ENCODE measurements at regions not wholly inside any gene's neighbourhood (a gene's known extent, or its start where the extent isn't known, plus 50 kb on each side); places are given as distances from the start of the nearest gene placed in this dataset.

DNA sequence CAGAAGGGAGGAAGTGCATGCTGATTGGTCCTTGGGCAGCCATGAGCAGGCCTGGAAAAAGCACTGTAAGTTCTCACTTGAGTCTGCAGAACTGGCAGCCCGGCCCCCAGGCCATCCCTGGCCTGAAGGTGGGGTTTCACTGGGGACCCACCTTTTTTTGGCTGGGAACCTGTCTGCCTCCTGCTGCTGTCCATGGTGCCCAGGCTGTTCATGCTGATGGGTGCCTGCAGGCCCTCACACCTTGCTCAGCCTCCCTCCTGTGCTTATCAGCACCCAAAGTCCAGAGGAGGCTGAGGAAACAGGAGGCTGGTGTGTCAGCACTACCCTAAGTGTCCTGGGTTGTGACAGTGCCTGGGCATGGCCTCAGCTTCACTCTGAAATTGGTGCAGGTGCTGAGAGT lies 134.4 kb upstream of the SPRY4 start:
- Mint-ChIP-seq H3K27me3 (ENCODE audit: low read depth) (peaks cover 5% of the 10 kb centered on the region), H3K27ac (no peak overlapping the region), H3K4me1 (ENCODE audit: low read depth) (no peaks in the 10 kb centered on the region), H3K9me3 (no peaks in the 10 kb centered on the region), H3K4me3 (ENCODE audit: low read depth) (no peak overlapping the region), H3K36me3 (ENCODE audit: low read depth) (no peaks in the 10 kb centered on the region)
- intact Hi-C loops (cut with micrococcal nuclease): no loop called here
- DNase-seq (ENCODE audit: low spot score): no peak

DNA sequence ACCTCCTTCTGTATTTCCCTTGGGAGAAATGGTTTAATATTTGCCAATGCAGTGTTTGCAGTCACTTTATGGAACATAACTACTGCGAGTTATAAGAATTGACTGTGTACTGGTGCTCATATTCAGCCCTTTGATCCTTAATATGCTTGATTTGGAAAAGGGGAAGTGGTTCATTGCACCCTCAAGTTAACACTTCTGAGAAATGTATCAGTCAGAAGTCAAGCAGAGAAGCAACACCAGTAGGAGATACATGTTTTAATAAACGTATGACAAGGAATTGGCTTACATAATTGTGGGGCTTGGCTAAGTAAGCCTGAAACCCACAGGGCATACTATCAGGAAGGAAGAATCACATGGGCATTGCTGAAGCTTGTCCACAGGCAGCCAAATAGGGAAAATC lies 131.0 kb upstream of the SPRY4 start:
- intact Hi-C loops (cut with micrococcal nuclease): no loop called here
- H3K36me3 Mint-ChIP-seq (ENCODE audit: low read depth): no peaks in the 10 kb centered on the region
- no peak for DNase-seq (ENCODE audit: low spot score)
- H3K27ac Mint-ChIP-seq: no peak overlapping the region
- H3K27me3 Mint-ChIP-seq (ENCODE audit: low read depth): peaks cover 11% of the 10 kb centered on the region
- H3K4me1 Mint-ChIP-seq (ENCODE audit: low read depth): no peaks in the 10 kb centered on the region
- no peaks in the 10 kb centered on the region for H3K9me3 Mint-ChIP-seq
- no peak overlapping the region for H3K4me3 Mint-ChIP-seq (ENCODE audit: low read depth)

DNA sequence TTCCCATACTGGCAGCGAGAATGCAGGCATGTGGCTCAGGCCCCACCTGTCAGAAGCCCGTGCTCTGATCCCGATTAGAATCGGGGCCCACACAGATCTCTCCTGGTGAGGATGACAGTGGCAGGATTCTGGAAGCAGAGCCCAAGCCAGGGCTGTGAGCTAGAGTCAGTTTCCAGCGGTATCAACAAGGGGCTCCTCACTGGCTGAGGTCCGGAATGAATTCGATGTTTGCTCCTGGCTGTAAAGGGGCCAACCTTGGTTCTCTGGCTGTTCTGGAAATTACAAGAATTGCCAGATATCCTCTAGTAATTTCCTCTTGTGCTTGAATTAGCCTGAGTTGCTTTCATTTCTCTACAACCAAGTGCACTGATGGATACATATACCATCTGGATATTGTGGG lies 129.1 kb upstream of the SPRY4 start:
- no peak overlapping the region for H3K27ac Mint-ChIP-seq
- no peak for DNase-seq (ENCODE audit: low spot score)
- no peaks in the 10 kb centered on the region for H3K9me3 Mint-ChIP-seq
- peaks cover 15% of the 10 kb centered on the region for H3K27me3 Mint-ChIP-seq (ENCODE audit: low read depth)
- H3K36me3 Mint-ChIP-seq (ENCODE audit: low read depth): no peaks in the 10 kb centered on the region
- no peak overlapping the region for H3K4me3 Mint-ChIP-seq (ENCODE audit: low read depth)
- H3K4me1 Mint-ChIP-seq (ENCODE audit: low read depth): no peaks in the 10 kb centered on the region
- intact Hi-C loops (cut with micrococcal nuclease): no loop called here

DNA sequence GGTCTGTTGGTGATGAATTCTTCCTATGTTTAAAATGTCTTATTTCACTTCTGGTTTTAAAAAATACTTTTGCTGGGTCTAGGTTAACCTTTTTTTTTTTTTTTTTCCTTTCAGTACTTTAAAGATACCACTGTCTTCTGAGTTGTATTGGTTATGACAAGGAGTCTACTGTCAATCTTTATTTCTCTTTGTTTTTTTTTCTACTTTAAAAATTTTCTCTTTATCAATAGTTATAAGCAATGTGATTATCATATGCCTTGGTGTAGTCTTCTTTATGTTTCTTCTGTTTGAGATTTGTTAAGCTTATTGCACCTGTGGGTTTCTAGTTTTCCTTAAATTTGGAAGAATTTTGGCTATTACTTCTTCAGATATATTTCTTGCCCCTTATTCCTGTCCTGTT lies 125.6 kb upstream of the SPRY4 start:
- Mint-ChIP-seq H3K36me3 (ENCODE audit: low read depth) (no peaks in the 10 kb centered on the region), H3K4me3 (ENCODE audit: low read depth) (no peak overlapping the region), H3K9me3 (peaks cover 7% of the 10 kb centered on the region), H3K27ac (no peak overlapping the region), H3K4me1 (ENCODE audit: low read depth) (peaks cover 1% of the 10 kb centered on the region), H3K27me3 (ENCODE audit: low read depth) (peaks cover 13% of the 10 kb centered on the region)
- intact Hi-C loops (cut with micrococcal nuclease): no loop called here
- DNase-seq (ENCODE audit: low spot score): no peak

DNA sequence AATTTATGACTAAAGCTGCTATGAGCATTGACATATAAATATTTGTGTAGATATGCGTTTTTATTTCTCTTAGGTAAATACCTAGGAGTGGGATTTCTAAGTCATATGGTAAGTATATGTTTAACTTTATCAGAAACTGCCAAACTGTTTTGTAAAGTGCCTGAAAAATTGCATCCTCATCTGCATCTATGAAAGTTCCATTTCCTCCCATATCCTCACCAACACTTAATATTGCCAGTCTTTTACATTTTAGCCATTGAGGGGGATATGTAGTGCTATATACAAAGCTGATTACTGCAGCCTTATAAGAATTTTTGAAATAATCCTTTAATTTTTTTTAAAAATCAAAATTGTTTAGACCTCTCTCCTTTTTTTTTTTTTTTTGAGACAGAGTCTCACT lies 123.1 kb upstream of the SPRY4 start:
- Mint-ChIP-seq H3K4me3 (ENCODE audit: low read depth) (no peak overlapping the region), H3K27me3 (ENCODE audit: low read depth) (peaks cover 6% of the 10 kb centered on the region), H3K27ac (no peak overlapping the region), H3K4me1 (ENCODE audit: low read depth) (peaks cover 1% of the 10 kb centered on the region), H3K9me3 (peaks cover 7% of the 10 kb centered on the region), H3K36me3 (ENCODE audit: low read depth) (no peaks in the 10 kb centered on the region)
- DNase-seq (ENCODE audit: low spot score): no peak
- intact Hi-C loops (cut with micrococcal nuclease): no loop called here

DNA sequence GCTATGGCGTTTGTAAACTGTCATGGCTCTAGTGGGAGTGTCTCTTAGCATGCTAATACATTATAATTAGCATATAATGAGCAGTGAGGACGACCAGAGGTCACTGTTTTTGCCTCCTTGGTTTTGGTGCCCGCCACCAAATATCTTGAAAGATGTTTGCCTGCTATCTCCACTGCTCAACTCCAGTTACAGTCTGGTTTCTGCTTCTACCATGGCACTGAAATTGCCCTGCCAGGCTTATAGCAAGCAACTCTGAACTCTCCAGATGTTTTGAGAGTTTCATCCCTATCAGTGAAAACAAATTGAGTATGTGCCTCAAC lies 122.1 kb upstream of the SPRY4 start:
- intact Hi-C loops (cut with micrococcal nuclease): no loop called here
- Mint-ChIP-seq H3K9me3 (peaks cover 7% of the 10 kb centered on the region), H3K4me3 (ENCODE audit: low read depth) (no peak overlapping the region), H3K36me3 (ENCODE audit: low read depth) (no peaks in the 10 kb centered on the region), H3K4me1 (ENCODE audit: low read depth) (peaks cover 3% of the 10 kb centered on the region), H3K27me3 (ENCODE audit: low read depth) (peaks cover 5% of the 10 kb centered on the region), H3K27ac (no peak overlapping the region)
- DNase-seq (ENCODE audit: low spot score): no peak

DNA sequence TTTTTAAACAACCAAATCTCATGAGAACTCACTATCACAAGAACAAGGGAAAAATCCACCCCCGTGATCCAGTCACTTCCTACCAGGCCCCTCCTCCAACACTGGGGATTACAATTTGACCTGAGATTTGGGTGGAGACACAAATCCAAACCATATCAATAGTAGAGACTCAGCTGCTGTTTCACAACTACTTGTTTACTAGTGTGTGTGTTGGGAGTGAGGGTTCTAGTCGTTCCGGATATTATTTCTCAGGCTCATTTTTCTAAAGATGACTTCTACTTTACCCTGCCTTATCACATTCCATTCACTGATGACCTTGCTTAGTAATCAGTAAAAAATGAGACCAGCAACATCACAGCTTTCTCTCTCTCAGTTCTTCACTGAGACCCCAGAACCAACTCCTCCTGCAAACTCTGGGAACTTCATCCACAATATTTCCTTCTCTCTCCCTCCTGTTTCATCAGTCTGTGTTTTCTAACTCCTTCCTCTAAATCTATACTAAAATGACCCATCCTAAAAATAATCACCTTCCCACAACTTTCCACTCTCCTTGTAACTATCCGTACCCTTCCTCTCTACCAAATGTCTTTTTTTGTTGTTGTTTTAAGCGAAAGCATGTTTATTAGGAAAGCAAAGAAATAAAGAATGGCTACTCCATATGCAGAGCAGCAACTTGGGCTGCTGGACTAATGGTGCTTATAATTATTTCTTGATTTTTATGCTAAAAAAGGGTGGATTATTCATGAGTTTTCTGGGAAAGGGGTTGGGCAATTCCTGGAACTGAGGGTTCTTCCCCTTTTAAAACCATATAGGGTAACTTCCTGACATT lies 121.5 kb upstream of the SPRY4 start:
- peaks cover 7% of the 10 kb centered on the region for H3K27me3 Mint-ChIP-seq (ENCODE audit: low read depth)
- intact Hi-C loops (cut with micrococcal nuclease): no loop called here
- no peak overlapping the region for H3K27ac Mint-ChIP-seq
- H3K4me3 Mint-ChIP-seq (ENCODE audit: low read depth): no peak overlapping the region
- DNase-seq (ENCODE audit: low spot score): no peak
- H3K9me3 Mint-ChIP-seq: peaks cover 7% of the 10 kb centered on the region
- peaks cover 7% of the 10 kb centered on the region for H3K4me1 Mint-ChIP-seq (ENCODE audit: low read depth)
- H3K36me3 Mint-ChIP-seq (ENCODE audit: low read depth): no peaks in the 10 kb centered on the region

DNA sequence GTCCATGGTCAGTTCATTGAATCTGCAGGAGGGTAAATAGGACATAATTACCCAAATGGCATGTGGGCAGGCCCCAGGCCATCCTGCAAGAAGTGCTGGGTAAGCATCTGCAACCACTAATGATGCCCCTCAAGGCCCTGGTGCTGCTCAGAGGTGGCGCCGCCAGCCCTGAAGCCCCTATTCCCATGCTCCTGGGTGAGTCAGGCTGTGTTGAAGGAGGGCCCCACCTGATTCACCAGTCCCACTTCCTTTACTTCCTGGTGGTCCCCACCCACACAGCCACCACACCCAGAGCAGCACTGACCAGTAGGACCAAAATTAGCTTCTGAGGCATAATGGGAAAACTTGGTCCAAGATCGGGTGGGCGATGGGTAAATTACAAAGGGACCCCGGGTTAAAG lies 120.4 kb upstream of the SPRY4 start:
- Mint-ChIP-seq H3K27ac (no peak overlapping the region), H3K9me3 (peaks cover 7% of the 10 kb centered on the region), H3K27me3 (ENCODE audit: low read depth) (peaks cover 14% of the 10 kb centered on the region), H3K4me3 (ENCODE audit: low read depth) (no peak overlapping the region), H3K36me3 (ENCODE audit: low read depth) (no peaks in the 10 kb centered on the region), H3K4me1 (ENCODE audit: low read depth) (peaks cover 8% of the 10 kb centered on the region)
- intact Hi-C loops (cut with micrococcal nuclease): no loop called here
- DNase-seq (ENCODE audit: low spot score): no peak

DNA sequence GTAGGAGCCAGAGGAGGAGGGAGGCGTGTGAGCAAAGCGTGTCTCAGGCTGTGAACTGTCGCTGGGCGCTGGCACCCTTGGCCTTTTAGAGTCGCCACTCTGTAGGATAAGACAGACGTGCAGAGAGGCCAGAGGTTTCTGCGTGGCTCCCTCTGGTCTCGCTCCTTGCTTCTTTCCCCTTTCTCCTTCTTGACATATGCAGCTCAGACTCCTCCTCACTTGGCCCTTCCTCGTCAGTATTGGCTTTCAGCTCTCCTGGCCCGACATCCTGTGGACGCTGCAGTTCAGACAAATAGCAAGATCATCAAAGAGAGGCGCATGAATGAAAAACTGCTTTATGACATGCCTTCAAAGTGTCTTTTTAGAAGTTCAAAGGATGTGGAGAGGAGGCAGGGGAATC lies 116.8 kb upstream of the SPRY4 start:
- H3K9me3 Mint-ChIP-seq: no peaks in the 10 kb centered on the region
- peaks cover 10% of the 10 kb centered on the region for H3K4me1 Mint-ChIP-seq (ENCODE audit: low read depth)
- no peak for DNase-seq (ENCODE audit: low spot score)
- intact Hi-C loops (cut with micrococcal nuclease): no loop called here
- peaks cover 11% of the 10 kb centered on the region for H3K27me3 Mint-ChIP-seq (ENCODE audit: low read depth)
- no peak overlapping the region for H3K4me3 Mint-ChIP-seq (ENCODE audit: low read depth)
- H3K27ac Mint-ChIP-seq: no peak overlapping the region
- H3K36me3 Mint-ChIP-seq (ENCODE audit: low read depth): no peaks in the 10 kb centered on the region

DNA sequence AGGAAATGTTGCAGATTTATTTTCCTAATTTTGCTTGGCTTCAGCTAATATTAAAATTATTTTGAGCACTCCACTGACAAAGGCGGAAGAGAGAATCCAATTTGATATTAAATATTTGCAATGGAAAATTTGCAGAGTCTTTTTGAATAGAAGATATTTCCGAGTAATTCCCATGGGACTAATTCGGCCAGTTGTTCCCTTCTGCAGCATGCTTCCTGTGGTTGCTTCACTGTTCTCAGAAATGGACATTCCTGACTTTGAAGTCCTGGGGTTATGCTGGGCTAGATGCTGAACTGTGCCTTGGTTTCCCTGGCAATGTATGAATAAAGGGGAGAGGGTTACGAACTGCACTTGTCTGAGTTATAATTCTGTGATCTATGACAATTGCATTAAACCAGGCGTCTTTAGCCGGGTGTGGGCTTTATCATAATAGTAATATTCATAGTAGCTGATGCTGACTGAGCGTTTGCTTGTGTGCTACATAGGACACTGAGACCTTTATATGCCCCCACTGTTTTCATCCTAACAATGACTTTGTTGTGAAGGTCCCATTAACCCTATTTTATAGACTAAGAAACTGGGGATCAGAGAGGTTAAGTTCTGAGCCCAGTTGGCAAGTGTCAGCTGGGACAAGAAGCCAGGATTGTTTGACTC lies 114.5 kb upstream of the SPRY4 start:
- H3K9me3 Mint-ChIP-seq: no peaks in the 10 kb centered on the region
- H3K27me3 Mint-ChIP-seq (ENCODE audit: low read depth): peaks cover 11% of the 10 kb centered on the region
- H3K4me1 Mint-ChIP-seq (ENCODE audit: low read depth): peaks cover 8% of the 10 kb centered on the region
- no peak overlapping the region for H3K27ac Mint-ChIP-seq
- no peaks in the 10 kb centered on the region for H3K36me3 Mint-ChIP-seq (ENCODE audit: low read depth)
- no peak overlapping the region for H3K4me3 Mint-ChIP-seq (ENCODE audit: low read depth)
- intact Hi-C loops (cut with micrococcal nuclease): no loop called here
- DNase-seq (ENCODE audit: low spot score): no peak

DNA sequence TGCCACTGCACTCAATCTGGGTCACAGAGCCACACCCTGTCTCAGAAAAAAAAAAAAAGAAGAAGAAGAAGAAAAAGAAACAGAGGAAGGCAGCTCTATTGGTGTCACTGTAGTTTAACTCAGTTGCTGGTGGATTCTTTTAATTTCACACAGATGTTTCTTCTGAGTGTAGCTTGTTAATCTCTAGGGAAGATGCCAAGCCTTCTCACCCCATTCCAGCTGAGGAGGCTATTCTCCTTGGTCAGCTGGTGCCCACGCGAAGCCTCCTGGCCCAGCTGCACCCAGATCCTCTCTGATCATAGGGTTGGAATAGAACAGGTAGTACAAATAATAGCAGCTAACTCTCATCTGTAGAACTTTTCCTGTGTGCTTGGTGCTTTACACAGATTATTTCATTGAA lies 113.8 kb upstream of the SPRY4 start:
- intact Hi-C loops (cut with micrococcal nuclease): no loop called here
- Mint-ChIP-seq H3K9me3 (no peaks in the 10 kb centered on the region), H3K27ac (no peak overlapping the region), H3K27me3 (ENCODE audit: low read depth) (peaks cover 11% of the 10 kb centered on the region), H3K4me1 (ENCODE audit: low read depth) (peaks cover 13% of the 10 kb centered on the region), H3K36me3 (ENCODE audit: low read depth) (no peaks in the 10 kb centered on the region), H3K4me3 (ENCODE audit: low read depth) (no peak overlapping the region)
- DNase-seq (ENCODE audit: low spot score): no peak

DNA sequence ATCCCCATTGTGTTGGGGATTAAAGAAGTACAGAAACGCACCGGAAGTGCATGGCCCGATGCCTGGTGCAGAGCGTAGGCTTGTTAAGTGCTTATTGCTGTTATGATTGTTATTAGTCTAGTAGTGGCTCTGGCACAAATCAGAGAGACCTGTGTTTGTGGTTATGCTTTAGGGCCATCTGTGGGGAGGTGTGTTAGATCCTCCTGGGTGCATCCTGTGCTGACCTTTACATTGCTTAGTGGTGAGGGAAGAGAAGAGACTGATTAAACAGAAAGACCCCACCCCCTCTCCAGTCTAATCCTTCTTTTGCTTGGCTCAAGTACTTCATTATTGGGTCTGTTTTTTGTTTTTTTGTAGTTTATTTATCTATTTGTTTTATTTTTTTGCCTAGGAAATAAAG lies 112.7 kb upstream of the SPRY4 start:
- intact Hi-C loops (cut with micrococcal nuclease): no loop called here
- no peak for DNase-seq (ENCODE audit: low spot score)
- Mint-ChIP-seq H3K27me3 (ENCODE audit: low read depth) (peaks cover 11% of the 10 kb centered on the region), H3K9me3 (no peaks in the 10 kb centered on the region), H3K4me1 (ENCODE audit: low read depth) (peaks cover 23% of the 10 kb centered on the region), H3K27ac (no peak overlapping the region), H3K4me3 (ENCODE audit: low read depth) (no peak overlapping the region), H3K36me3 (ENCODE audit: low read depth) (no peaks in the 10 kb centered on the region)

DNA sequence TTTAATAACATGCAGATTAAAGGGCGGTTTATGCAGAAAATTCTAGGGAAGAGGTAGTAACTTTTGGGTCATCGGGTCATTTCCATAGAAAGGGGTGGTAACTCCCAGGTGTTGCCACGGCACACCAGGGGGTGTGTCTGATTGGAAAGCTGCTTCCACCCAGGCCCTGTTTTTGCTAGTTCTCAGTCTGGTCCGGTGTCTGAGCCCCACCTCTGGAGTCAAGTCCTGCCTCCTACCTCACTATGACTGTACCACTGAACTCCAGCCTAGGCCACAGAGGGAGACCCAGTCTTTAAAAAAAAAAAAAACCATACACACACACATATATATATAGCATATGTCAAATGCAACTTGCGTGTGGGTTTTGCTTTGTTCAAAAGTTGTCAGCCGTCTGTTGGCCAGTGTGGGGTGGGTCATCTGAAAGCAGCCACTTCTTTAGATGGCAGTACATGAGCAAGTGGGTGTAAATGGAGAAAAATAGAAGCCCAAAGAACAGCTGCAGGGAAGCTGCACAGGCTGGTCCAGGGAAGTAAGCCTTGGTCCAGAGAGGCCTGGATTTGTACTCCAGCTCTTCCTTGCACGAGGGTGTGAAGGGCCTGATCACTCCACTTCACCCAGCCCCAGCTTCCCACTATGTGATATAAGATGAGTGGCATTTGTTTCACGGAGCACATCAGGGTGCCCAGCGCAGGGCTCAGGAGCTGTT lies 110.7 kb upstream of the SPRY4 start:
- H3K27ac Mint-ChIP-seq: no peak overlapping the region
- peaks cover 2% of the 10 kb centered on the region for H3K27me3 Mint-ChIP-seq (ENCODE audit: low read depth)
- H3K4me3 Mint-ChIP-seq (ENCODE audit: low read depth): no peak overlapping the region
- H3K4me1 Mint-ChIP-seq (ENCODE audit: low read depth): peaks cover 31% of the 10 kb centered on the region
- no peaks in the 10 kb centered on the region for H3K36me3 Mint-ChIP-seq (ENCODE audit: low read depth)
- DNase-seq (ENCODE audit: low spot score): no peak
- intact Hi-C loops (cut with micrococcal nuclease): no loop called here
- no peaks in the 10 kb centered on the region for H3K9me3 Mint-ChIP-seq
